Myocyte (in vitro differentiated cells): ENCODE measurements at regions not wholly inside any gene's neighbourhood (a gene's known extent, or its start where the extent isn't known, plus 50 kb on each side); places are given as distances from the start of the nearest gene placed in this dataset.

Experiments
- DNase-seq: peaks from one replicate; pipeline ENCODE4 v3.0.0-alpha.2; 2012; ENCODE audit warnings: low read depth

- no peak for DNase-seq
Measured at GRCh38 chr18:40036861-40037260, 1918.2 kb upstream of the PIK3C3 start.

GRCh38 chr18:40035966-40036365 is 1919.1 kb upstream of the PIK3C3 start:
- no peak for DNase-seq

GRCh38 chr18:40032076-40032475 is 1923.0 kb upstream of the PIK3C3 start:
- no peak for DNase-seq

- DNase-seq, result no peak
Measured at GRCh38 chr18:40031435-40031834, 1923.6 kb upstream of the PIK3C3 start.

- DNase-seq, result no peak
Measured at GRCh38 chr18:40019797-40020392, 1935.1 kb upstream of the PIK3C3 start.

- no peak for DNase-seq
Measured at GRCh38 chr18:40018266-40018665, 1936.8 kb upstream of the PIK3C3 start.

GRCh38 chr18:40017021-40017420 is 1938.0 kb upstream of the PIK3C3 start:
- no peak for DNase-seq

- no peak for DNase-seq
Measured at GRCh38 chr18:40016405-40016804, 1938.6 kb upstream of the PIK3C3 start.

- DNase-seq, result no peak
Measured at GRCh38 chr18:40013001-40013609, 1941.9 kb upstream of the PIK3C3 start.

- no peak for DNase-seq
Measured at GRCh38 chr18:40011201-40011600, 1943.8 kb upstream of the PIK3C3 start.

GRCh38 chr18:40006634-40007033 is 1948.4 kb upstream of the PIK3C3 start:
- peak; percentile 26 for DNase-seq

GRCh38 chr18:40004246-40004645 is 1950.8 kb upstream of the PIK3C3 start:
- no peak for DNase-seq

GRCh38 chr18:39998317-39998716 is 1956.7 kb upstream of the PIK3C3 start:
- DNase-seq, result no peak

- no peak for DNase-seq
Measured at GRCh38 chr18:39994498-39994897, 1960.5 kb upstream of the PIK3C3 start.

- no peak for DNase-seq
Measured at GRCh38 chr18:39991696-39992265, 1963.3 kb upstream of the PIK3C3 start.

- DNase-seq, result no peak
Measured at GRCh38 chr18:39990540-39990939, 1964.5 kb upstream of the PIK3C3 start.

- no peak for DNase-seq
Measured at GRCh38 chr18:39976771-39977170, 1978.3 kb upstream of the PIK3C3 start.

GRCh38 chr18:39972521-39972920 is 1982.5 kb upstream of the PIK3C3 start:
- DNase-seq, result no peak

- no peak for DNase-seq
Measured at GRCh38 chr18:39969803-39970494, 1985.1 kb upstream of the PIK3C3 start.

GRCh38 chr18:39966275-39966674 is 1988.8 kb upstream of the PIK3C3 start:
- DNase-seq, result no peak

GRCh38 chr18:39962546-39962945 is 1992.5 kb upstream of the PIK3C3 start:
- DNase-seq, result no peak

- DNase-seq, result no peak
Measured at GRCh38 chr18:39960550-39960949, 1994.5 kb upstream of the PIK3C3 start.
